ENCODE measurements at regions not wholly inside any gene's neighbourhood (a gene's known extent, or its start where the extent isn't known, plus 50 kb on each side); places are given as distances from the start of the nearest gene placed in this dataset.

DNA sequence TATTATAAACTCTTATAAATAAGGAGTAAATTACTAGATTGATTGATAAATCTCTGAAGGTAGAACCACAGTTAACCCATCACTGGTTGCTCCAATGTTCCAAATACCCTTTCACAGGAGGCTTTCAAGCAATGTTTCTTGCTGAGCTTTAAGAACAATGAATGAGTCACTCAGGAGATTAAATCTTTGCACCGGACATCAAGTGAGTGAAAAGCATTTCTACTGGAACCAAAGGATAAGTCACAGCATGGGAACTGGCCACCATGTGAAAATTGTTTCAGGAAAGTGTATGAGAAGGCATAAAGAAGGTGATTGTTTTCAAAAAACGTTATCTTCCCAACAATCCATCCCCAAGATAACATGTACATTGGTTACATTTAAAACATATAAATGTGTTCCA lies 90.6 kb downstream of the CNTN3 start:
- POLR2A ChIA-PET, result no interaction called here
- H3K27ac Mint-ChIP-seq, result no peak overlapping the region
- DNase-seq (ENCODE audit: low spot score) (no peak), ATAC-seq (no peak)
- H3K9me3 Mint-ChIP-seq, result no peaks in the 10 kb centered on the region
- H3K4me3 Mint-ChIP-seq, result no peak overlapping the region
- CTCF ChIA-PET, result no interaction called here
- no peaks in the 10 kb centered on the region; the same call in 1 of the 2 replicates for H3K27me3 Mint-ChIP-seq (ENCODE audit: low read depth)
- H3K4me1 Mint-ChIP-seq, result no peaks in the 10 kb centered on the region
- H3K36me3 Mint-ChIP-seq, result no peaks in the 10 kb centered on the region
- TF ChIP-seq SMAD4 (CRISPR knock-in tag; IDR thresholded peaks at IDR 0.05) (no peak), ZNF219 (CRISPR knock-in tag; IDR thresholded peaks at IDR 0.05; ENCODE audit: borderline replicate concordance) (no peak), IRF2 (CRISPR knock-in tag; IDR thresholded peaks at IDR 0.05; ENCODE audit: borderline replicate concordance, low read depth) (no peak), ZNF671 (CRISPR knock-in tag; IDR thresholded peaks at IDR 0.05) (no peak), MXD4 (CRISPR knock-in tag; IDR thresholded peaks at IDR 0.05; ENCODE audit: borderline replicate concordance) (no peak), USF1 (CRISPR knock-in tag; IDR thresholded peaks at IDR 0.05) (no peak), ATF6 (CRISPR knock-in tag; IDR thresholded peaks at IDR 0.05) (no peak), CBFB (CRISPR knock-in tag; IDR thresholded peaks at IDR 0.05; ENCODE audit: low read depth) (no peak), E2F4 (CRISPR knock-in tag; IDR thresholded peaks at IDR 0.05; ENCODE audit: borderline replicate concordance, low read depth) (no peak), ZNF121 (CRISPR knock-in tag; IDR thresholded peaks at IDR 0.05) (no peak), ZBTB21 (CRISPR knock-in tag; IDR thresholded peaks at IDR 0.05; ENCODE audit: borderline replicate concordance) (no peak), ZNF416 (CRISPR knock-in tag; IDR thresholded peaks at IDR 0.05) (no peak), NFYB (CRISPR knock-in tag; conservative IDR thresholded peaks at IDR 0.05; ENCODE audit: low read depth) (no peak), RORB (CRISPR knock-in tag; IDR thresholded peaks at IDR 0.05) (no peak), SOX15 (CRISPR knock-in tag; IDR thresholded peaks at IDR 0.05) (no peak), RELA (CRISPR knock-in tag; IDR thresholded peaks at IDR 0.05; ENCODE audit: borderline replicate concordance) (no peak), ZNF232 (CRISPR knock-in tag; IDR thresholded peaks at IDR 0.05) (no peak)
- TF ChIP-seq, protein P1, sequence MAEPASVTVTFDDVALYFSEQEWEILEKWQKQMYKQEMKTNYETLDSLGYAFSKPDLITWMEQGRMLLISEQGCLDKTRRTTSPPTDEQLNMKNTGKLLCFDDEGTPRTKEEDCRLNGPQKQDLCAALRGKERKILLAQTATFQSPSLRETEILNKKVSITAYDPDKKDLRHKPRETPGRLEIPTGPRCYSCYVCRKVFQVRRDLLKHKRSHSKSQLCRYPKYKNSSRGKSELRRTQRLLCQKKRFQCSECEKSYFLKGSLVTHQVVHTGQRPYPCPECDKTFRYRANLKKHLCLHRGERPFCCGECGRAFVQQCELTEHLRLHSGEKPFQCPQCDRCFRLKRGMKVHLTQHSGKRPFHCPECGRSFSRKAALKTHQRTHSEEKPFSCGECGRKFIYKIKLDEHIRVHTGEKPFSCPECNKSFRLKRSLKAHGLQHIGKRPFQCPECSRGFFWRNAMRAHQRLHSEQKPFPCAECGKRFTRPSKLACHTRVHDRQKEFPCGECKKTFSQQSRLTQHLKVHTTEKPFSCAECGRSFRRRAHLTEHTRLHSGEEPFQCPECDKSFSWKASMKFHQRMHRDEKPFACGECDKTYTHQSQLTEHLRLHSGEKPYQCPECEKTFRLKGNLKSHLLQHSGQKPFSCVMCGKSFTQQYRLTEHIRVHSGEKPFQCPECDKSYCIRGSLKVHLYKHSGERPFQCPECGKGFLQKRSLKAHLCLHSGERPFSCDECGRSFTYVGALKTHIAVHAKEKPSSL (CRISPR knock-in tag; conservative IDR thresholded peaks at IDR 0.05), result no peak
- TF ChIP-seq, protein P2, sequence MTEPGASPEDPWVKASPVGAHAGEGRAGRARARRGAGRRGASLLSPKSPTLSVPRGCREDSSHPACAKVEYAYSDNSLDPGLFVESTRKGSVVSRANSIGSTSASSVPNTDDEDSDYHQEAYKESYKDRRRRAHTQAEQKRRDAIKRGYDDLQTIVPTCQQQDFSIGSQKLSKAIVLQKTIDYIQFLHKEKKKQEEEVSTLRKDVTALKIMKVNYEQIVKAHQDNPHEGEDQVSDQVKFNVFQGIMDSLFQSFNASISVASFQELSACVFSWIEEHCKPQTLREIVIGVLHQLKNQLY (CRISPR knock-in tag; IDR thresholded peaks at IDR 0.05), result no peak
- TF ChIP-seq, protein P3, sequence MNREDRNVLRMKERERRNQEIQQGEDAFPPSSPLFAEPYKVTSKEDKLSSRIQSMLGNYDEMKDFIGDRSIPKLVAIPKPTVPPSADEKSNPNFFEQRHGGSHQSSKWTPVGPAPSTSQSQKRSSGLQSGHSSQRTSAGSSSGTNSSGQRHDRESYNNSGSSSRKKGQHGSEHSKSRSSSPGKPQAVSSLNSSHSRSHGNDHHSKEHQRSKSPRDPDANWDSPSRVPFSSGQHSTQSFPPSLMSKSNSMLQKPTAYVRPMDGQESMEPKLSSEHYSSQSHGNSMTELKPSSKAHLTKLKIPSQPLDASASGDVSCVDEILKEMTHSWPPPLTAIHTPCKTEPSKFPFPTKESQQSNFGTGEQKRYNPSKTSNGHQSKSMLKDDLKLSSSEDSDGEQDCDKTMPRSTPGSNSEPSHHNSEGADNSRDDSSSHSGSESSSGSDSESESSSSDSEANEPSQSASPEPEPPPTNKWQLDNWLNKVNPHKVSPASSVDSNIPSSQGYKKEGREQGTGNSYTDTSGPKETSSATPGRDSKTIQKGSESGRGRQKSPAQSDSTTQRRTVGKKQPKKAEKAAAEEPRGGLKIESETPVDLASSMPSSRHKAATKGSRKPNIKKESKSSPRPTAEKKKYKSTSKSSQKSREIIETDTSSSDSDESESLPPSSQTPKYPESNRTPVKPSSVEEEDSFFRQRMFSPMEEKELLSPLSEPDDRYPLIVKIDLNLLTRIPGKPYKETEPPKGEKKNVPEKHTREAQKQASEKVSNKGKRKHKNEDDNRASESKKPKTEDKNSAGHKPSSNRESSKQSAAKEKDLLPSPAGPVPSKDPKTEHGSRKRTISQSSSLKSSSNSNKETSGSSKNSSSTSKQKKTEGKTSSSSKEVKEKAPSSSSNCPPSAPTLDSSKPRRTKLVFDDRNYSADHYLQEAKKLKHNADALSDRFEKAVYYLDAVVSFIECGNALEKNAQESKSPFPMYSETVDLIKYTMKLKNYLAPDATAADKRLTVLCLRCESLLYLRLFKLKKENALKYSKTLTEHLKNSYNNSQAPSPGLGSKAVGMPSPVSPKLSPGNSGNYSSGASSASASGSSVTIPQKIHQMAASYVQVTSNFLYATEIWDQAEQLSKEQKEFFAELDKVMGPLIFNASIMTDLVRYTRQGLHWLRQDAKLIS (CRISPR knock-in tag; IDR thresholded peaks at IDR 0.05; ENCODE audit: borderline replicate concordance), result no peak
